ENCODE measurements at regions not wholly inside any gene's neighbourhood (a gene's known extent, or its start where the extent isn't known, plus 50 kb on each side); places are given as distances from the start of the nearest gene placed in this dataset.

DNA sequence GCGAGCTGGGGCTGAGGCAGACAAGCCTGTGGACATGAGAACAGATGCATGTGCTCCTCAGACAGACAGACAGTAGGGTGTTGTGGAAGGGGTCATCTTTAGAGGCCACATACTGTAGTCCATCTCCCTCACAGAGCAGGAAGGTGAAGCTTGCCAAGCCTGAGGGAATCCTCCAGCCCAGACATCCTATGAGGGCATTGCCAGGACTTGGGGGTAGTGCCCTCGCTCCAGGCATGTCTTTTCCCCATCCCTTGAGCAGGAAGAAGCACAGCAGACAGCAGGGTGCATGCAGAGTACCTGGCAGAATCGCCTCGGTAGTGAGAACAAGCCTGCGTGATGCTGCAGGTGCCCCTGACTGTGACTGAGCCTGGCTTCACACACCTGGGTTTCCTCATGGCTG lies 66.5 kb upstream of the CLDN5 start:
- ATAC-seq (ENCODE audit: insufficient read depth, low read depth), result no peak
- no peaks in the 10 kb centered on the region for H3K27me3 ChIP-seq (ENCODE audit: insufficient read depth, low read length, poor library complexity)
- TF ChIP-seq EZH2 (IDR thresholded peaks at IDR 0.05; ENCODE audit: borderline replicate concordance, low read depth, low read length, severe bottlenecking), result no peak
- TF ChIP-seq CTCF (IDR thresholded peaks at IDR 0.05; ENCODE audit: borderline replicate concordance, extremely low read depth, low read length, poor library complexity, severe bottlenecking), result no peak

GRCh38 chr22:19591568-19591967 lies 67.4 kb upstream of the CLDN5 start:
- DNase-seq (no peak), ATAC-seq (ENCODE audit: insufficient read depth, low read depth) (no peak)
- no peaks in the 10 kb centered on the region for H3K27me3 ChIP-seq (ENCODE audit: insufficient read depth, low read length, poor library complexity)
- no peak overlapping the region for H3K9ac ChIP-seq (ENCODE audit: low read depth, low read length)
- no peaks in the 10 kb centered on the region for H3K4me1 ChIP-seq (ENCODE audit: insufficient read depth, low read length)
- H4K20me1 ChIP-seq (ENCODE audit: insufficient read depth, low read length), result no peaks in the 10 kb centered on the region
- no peaks in the 10 kb centered on the region for H3K36me3 ChIP-seq (ENCODE audit: insufficient read depth, low read length)
- H3K4me3 ChIP-seq (ENCODE audit: low read depth in 1 of 2, low read length in 2 of 2), result no peak overlapping the region
- TF ChIP-seq CTCF (IDR thresholded peaks at IDR 0.05; ENCODE audit: borderline replicate concordance, extremely low read depth, low read length, poor library complexity, severe bottlenecking) (no peak), EZH2 (IDR thresholded peaks at IDR 0.05; ENCODE audit: borderline replicate concordance, low read depth, low read length, severe bottlenecking) (no peak)
- H2AFZ ChIP-seq (ENCODE audit: low read depth, low read length), result no peak overlapping the region
- no peak overlapping the region for H3K27ac ChIP-seq (ENCODE audit: low read length)
- no peaks in the 10 kb centered on the region for H3K79me2 ChIP-seq (ENCODE audit: insufficient read depth, low read length)
- no peak overlapping the region for H3K4me2 ChIP-seq (ENCODE audit: insufficient read depth, low read length)
- no peaks in the 10 kb centered on the region for H3K9me3 ChIP-seq (ENCODE audit: insufficient read depth, low read length, severe bottlenecking)

More for the DNA sequence above, 66.5 kb upstream of the CLDN5 start:
- no peaks in the 10 kb centered on the region for H3K36me3 ChIP-seq (ENCODE audit: insufficient read depth, low read length)
- no peak overlapping the region for H2AFZ ChIP-seq (ENCODE audit: low read depth, low read length)
- no peak overlapping the region for H3K4me3 ChIP-seq (ENCODE audit: low read depth in 1 of 2, low read length in 2 of 2)
- H4K20me1 ChIP-seq (ENCODE audit: insufficient read depth, low read length), result no peaks in the 10 kb centered on the region
- H3K79me2 ChIP-seq (ENCODE audit: insufficient read depth, low read length), result no peaks in the 10 kb centered on the region
- no peaks in the 10 kb centered on the region for H3K4me1 ChIP-seq (ENCODE audit: insufficient read depth, low read length)
- DNase-seq, result no peak
- H3K27ac ChIP-seq (ENCODE audit: low read length), result no peak overlapping the region
- H3K9ac ChIP-seq (ENCODE audit: low read depth, low read length), result no peak overlapping the region
- no peaks in the 10 kb centered on the region for H3K9me3 ChIP-seq (ENCODE audit: insufficient read depth, low read length, severe bottlenecking)
- no peak overlapping the region for H3K4me2 ChIP-seq (ENCODE audit: insufficient read depth, low read length)

GRCh38 chr22:19592464-19592863 lies 68.3 kb upstream of the CLDN5 start:
- H4K20me1 ChIP-seq (ENCODE audit: insufficient read depth, low read length), result no peaks in the 10 kb centered on the region
- H3K27me3 ChIP-seq (ENCODE audit: insufficient read depth, low read length, poor library complexity), result no peaks in the 10 kb centered on the region
- H3K4me3 ChIP-seq (ENCODE audit: low read depth in 1 of 2, low read length in 2 of 2), result no peak overlapping the region
- H3K27ac ChIP-seq (ENCODE audit: low read length), result no peak overlapping the region
- no peaks in the 10 kb centered on the region for H3K36me3 ChIP-seq (ENCODE audit: insufficient read depth, low read length)
- no peak overlapping the region for H2AFZ ChIP-seq (ENCODE audit: low read depth, low read length)
- no peak for TF ChIP-seq EZH2 (IDR thresholded peaks at IDR 0.05; ENCODE audit: borderline replicate concordance, low read depth, low read length, severe bottlenecking)
- no peak for TF ChIP-seq CTCF (IDR thresholded peaks at IDR 0.05; ENCODE audit: borderline replicate concordance, extremely low read depth, low read length, poor library complexity, severe bottlenecking)
- no peaks in the 10 kb centered on the region for H3K4me1 ChIP-seq (ENCODE audit: insufficient read depth, low read length)
- ATAC-seq (ENCODE audit: insufficient read depth, low read depth) (no peak), DNase-seq (no peak)
- no peak overlapping the region for H3K9ac ChIP-seq (ENCODE audit: low read depth, low read length)
- H3K9me3 ChIP-seq (ENCODE audit: insufficient read depth, low read length, severe bottlenecking), result no peaks in the 10 kb centered on the region
- no peaks in the 10 kb centered on the region for H3K79me2 ChIP-seq (ENCODE audit: insufficient read depth, low read length)
- no peak overlapping the region for H3K4me2 ChIP-seq (ENCODE audit: insufficient read depth, low read length)
